Gastrocnemius medialis (tissue), 4 donors: ENCODE measurements at regions not wholly inside any gene's neighbourhood (a gene's known extent, or its start where the extent isn't known, plus 50 kb on each side); places are given as distances from the start of the nearest gene placed in this dataset.

ENCODE experiments used
- ATAC-seq, 2 donors: fragments of 150-250 bp; one replicate each; pipeline ENCODE4 v1.9.1; 2016
- DNase-seq, 2 donors: peaks; one replicate each; pipeline ENCODE4 v3.0.0-alpha.2; 2019
- H3K27ac ChIP-seq, 4 donors: fragments of 200-600 bp; sonication (generic); 1 replicate in 1 of 4; 2 replicates in 3 of 4; pipeline ENCODE4 v1.5.1; 2016 to 2018; ENCODE audit warnings: mild to moderate bottlenecking in 2 of 4, moderate library complexity in 1 of 4
- H3K27me3 ChIP-seq, 3 donors: fragments of 200-600 bp; sonication (generic) in 2 of 3; 1 replicate in 1 of 3; 2 replicates in 2 of 3; pipeline versions ENCODE4 v1.5.1 to v1.6.0; 2016 to 2019; ENCODE audit warnings: mild to moderate bottlenecking in 1 of 3, moderate library complexity in 1 of 3
- H3K36me3 ChIP-seq, 2 donors: fragments of 200-600 bp; sonication (generic) in 1 of 2; one replicate each; pipeline ENCODE4 v1.5.1; 2017 to 2018
- H3K4me1 ChIP-seq, 2 donors: fragments of 200-600 bp; sonication (generic) in 1 of 2; one replicate each; pipeline ENCODE4 v1.5.1; 2016 to 2017; ENCODE audit warnings: mild to moderate bottlenecking in 2 of 2
- H3K4me3 ChIP-seq, 4 donors: fragments of 200-600 bp; sonication (generic) in 3 of 4; 1 replicate in 1 of 4; 2 replicates in 3 of 4; pipeline ENCODE4 v1.5.1; 2016 to 2019; ENCODE audit warnings: mild to moderate bottlenecking in 2 of 4
- H3K9me3 ChIP-seq, 3 donors: fragments of 200-600 bp; sonication (generic) in 2 of 3; 1 replicate in 1 of 3; 2 replicates in 2 of 3; pipeline ENCODE4 v1.5.1; 2016 to 2019
- CTCF ChIP-seq, 5 experiments: fragments of 450-650 bp in 3 of 5; fragments of 200-600 bp in 2 of 5; sonication (generic) in 2 of 5; IDR thresholded peaks in 4 of 5; conservative IDR thresholded peaks in 1 of 5; 1 replicate in 4 of 5; 2 replicates in 1 of 5; pipeline ENCODE4 v1.5.1; 2016 to 2019; ENCODE audit warnings: antibody characterized with exemption in 5 of 5, mild to moderate bottlenecking in 3 of 5, moderate library complexity in 3 of 5
- POLR2A ChIP-seq, 2 donors: fragments of 450-650 bp; IDR thresholded peaks; one replicate each; pipeline ENCODE4 v1.6.1; 2017; ENCODE audit warnings: antibody characterized with exemption in 2 of 2, mild to moderate bottlenecking in 2 of 2, moderate library complexity in 2 of 2
- in situ Hi-C, 4 donors: fragments of 200-750 bp; cut with MboI; loops; one replicate each; pipeline versions ENCODE4 v1.15.0 to v1.8.0; 2017; ENCODE audit warnings: low sequenced_read_pairs in 4 of 4
- intact Hi-C: fragments of 100-400 bp; cut with DNase I; formaldehyde crosslinking; loops from one replicate; pipeline ENCODE4 v1.15.1; 2023; ENCODE audit warnings: low total_unique reads

- Histone ChIP-seq H3K36me3 (no peaks in the 10 kb centered on the region), H3K9me3 (no peaks in the 10 kb centered on the region), H3K27me3 (no peaks in the 10 kb centered on the region), H3K4me3 (no peak overlapping the region), H3K27ac (no peak overlapping the region), H3K4me1 (no peaks in the 10 kb centered on the region)
- no peak for TF ChIP-seq POLR2A (IDR thresholded peaks at IDR 0.05)
- no peak for TF ChIP-seq CTCF (IDR thresholded peaks at IDR 0.05 in 4 of 5, conservative IDR thresholded peaks at IDR 0.05 in 1 of 5)
- in situ Hi-C loops: no loop called here
- intact Hi-C loops: no loop called here
- no peak for ATAC-seq
- DNase-seq: no peak
Observed at GRCh38 chr10:75335191-75335590, 66.4 kb downstream of the ZNF503 start.

GRCh38 chr10:75334720-75335119 is 66.8 kb downstream of the ZNF503 start:
- H3K27ac ChIP-seq: no peak overlapping the region
- DNase-seq: no peak
- in situ Hi-C loops (no loop called here), intact Hi-C loops (no loop called here)
- H3K4me3 ChIP-seq: no peak overlapping the region
- no peaks in the 10 kb centered on the region for H3K4me1 ChIP-seq
- no peaks in the 10 kb centered on the region for H3K36me3 ChIP-seq
- no peak for ATAC-seq
- no peaks in the 10 kb centered on the region for H3K9me3 ChIP-seq
- no peaks in the 10 kb centered on the region for H3K27me3 ChIP-seq
- no peak for TF ChIP-seq POLR2A (IDR thresholded peaks at IDR 0.05)

GRCh38 chr10:75332081-75332480 is 69.5 kb downstream of the ZNF503 start:
- H3K9me3 ChIP-seq: no peaks in the 10 kb centered on the region
- no peak overlapping the region for H3K27ac ChIP-seq
- no peaks in the 10 kb centered on the region for H3K27me3 ChIP-seq
- in situ Hi-C loops (no loop called here), intact Hi-C loops (no loop called here)
- DNase-seq (no peak), ATAC-seq (no peak)
- no peaks in the 10 kb centered on the region for H3K4me1 ChIP-seq
- H3K36me3 ChIP-seq: no peaks in the 10 kb centered on the region
- TF ChIP-seq POLR2A (IDR thresholded peaks at IDR 0.05) (no peak), CTCF (IDR thresholded peaks at IDR 0.05 in 4 of 5, conservative IDR thresholded peaks at IDR 0.05 in 1 of 5) (no peak)
- no peak overlapping the region for H3K4me3 ChIP-seq

- DNase-seq: no peak
- Histone ChIP-seq H3K9me3 (no peaks in the 10 kb centered on the region), H3K36me3 (no peaks in the 10 kb centered on the region), H3K27me3 (no peaks in the 10 kb centered on the region), H3K4me1 (no peaks in the 10 kb centered on the region), H3K27ac (no peak overlapping the region), H3K4me3 (no peak overlapping the region)
- intact Hi-C loops: no loop called here
- ATAC-seq: no peak
- in situ Hi-C loops: no loop called here
- TF ChIP-seq POLR2A (IDR thresholded peaks at IDR 0.05): no peak
- TF ChIP-seq CTCF (IDR thresholded peaks at IDR 0.05 in 4 of 5, conservative IDR thresholded peaks at IDR 0.05 in 1 of 5): no peak
Observed at GRCh38 chr10:75331081-75331480, 70.5 kb downstream of the ZNF503 start.

- Histone ChIP-seq H3K4me3 (no peak overlapping the region), H3K4me1 (no peaks in the 10 kb centered on the region), H3K27me3 (no peaks in the 10 kb centered on the region), H3K9me3 (no peaks in the 10 kb centered on the region), H3K27ac (no peak overlapping the region), H3K36me3 (no peaks in the 10 kb centered on the region)
- no peak for DNase-seq
- no peak for ATAC-seq
- TF ChIP-seq POLR2A (IDR thresholded peaks at IDR 0.05) (no peak), CTCF (IDR thresholded peaks at IDR 0.05 in 4 of 5, conservative IDR thresholded peaks at IDR 0.05 in 1 of 5) (no peak)
- in situ Hi-C loops (no loop called here), intact Hi-C loops (no loop called here)
Observed at GRCh38 chr10:75329190-75329745, 72.3 kb downstream of the ZNF503 start.
